Stimulated activated naive CD8-positive, alpha-beta T cell treated with anti-CD3 and anti-CD28 coated beads, Interleukin-15, amount 100 ng/mL, for 72 hours (primary cell): ENCODE measurements at regions not wholly inside any gene's neighbourhood (a gene's known extent, or its start where the extent isn't known, plus 50 kb on each side); places are given as distances from the start of the nearest gene placed in this dataset.
A peak's percentile ranks its signal among the peaks of the same experiment; 100 is the strongest.
"Not testable (repeated sequence)": the region's sequence is repeated elsewhere in the genome, so short reads cannot be mapped to it uniquely, and the experiment has no call there.

Source experiments
- ATAC-seq: fragments of 150-1000 bp; cut with Tn5 transposase; 2 replicates; pipeline ENCODE4 v1.10.0; 2021; ENCODE audit warnings: mild to moderate bottlenecking, moderate library complexity
- DNase-seq, 2 donors: peaks; one replicate each; pipeline ENCODE4 v3.0.0; 2021 to 2022
- H3K27ac Mint-ChIP-seq, 2 donors: one replicate each; pipeline ENCODE4 v1.8.0; 2022; ENCODE audit warnings: mild to moderate bottlenecking in 2 of 2, mixed read lengths in 2 of 2, moderate library complexity in 2 of 2
- H3K27me3 Mint-ChIP-seq: one replicate; pipeline ENCODE4 v1.8.0; 2022; ENCODE audit warnings: mixed read lengths
- H3K4me1 Mint-ChIP-seq: one replicate; pipeline ENCODE4 v1.8.0; 2022; ENCODE audit warnings: mild to moderate bottlenecking, mixed read lengths
- H3K4me3 Mint-ChIP-seq, 2 donors: one replicate each; pipeline ENCODE4 v1.8.0; 2022; ENCODE audit warnings: mild to moderate bottlenecking in 2 of 2, mixed read lengths in 2 of 2, moderate library complexity in 1 of 2
- H3K9me3 Mint-ChIP-seq, 2 donors: one replicate each; pipeline ENCODE4 v1.8.0; 2022; ENCODE audit warnings: mixed read lengths in 2 of 2

DNA sequence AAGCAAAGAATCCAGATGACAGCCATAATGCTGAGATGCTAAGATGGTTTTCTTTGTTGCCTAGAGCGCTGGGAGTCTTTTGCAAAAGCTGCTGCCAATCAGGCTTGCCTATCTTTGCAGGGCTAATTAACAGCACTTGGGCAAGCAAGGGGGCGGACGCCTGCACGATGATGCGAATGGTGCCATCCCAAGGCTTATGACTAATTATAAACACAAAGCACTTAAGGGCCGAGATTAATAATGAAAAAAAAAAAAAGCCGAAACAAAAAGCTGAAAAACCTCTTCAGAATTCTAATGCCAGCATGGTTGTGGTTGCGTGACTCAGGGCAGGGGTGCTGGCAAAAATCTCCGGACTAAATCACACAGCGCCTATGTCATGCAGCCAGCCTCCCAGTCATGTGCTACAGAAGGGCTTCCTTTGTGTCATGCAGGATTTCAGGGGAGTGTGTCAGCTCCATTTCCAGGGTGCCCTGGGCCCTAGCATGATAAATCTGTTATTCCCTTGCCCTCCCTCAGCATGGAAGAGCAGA is 185.0 kb upstream of the ANKRD28 start:
- no peaks in the 10 kb centered on the region for H3K27me3 Mint-ChIP-seq
- H3K4me3 Mint-ChIP-seq = no peak overlapping the region
- no peak overlapping the region for H3K27ac Mint-ChIP-seq
- H3K4me1 Mint-ChIP-seq = no peaks in the 10 kb centered on the region
- H3K9me3 Mint-ChIP-seq = peaks cover 4 to 24% of the 10 kb centered on the region in 2 donors
- DNase-seq (no peak), ATAC-seq (no peak)

DNA sequence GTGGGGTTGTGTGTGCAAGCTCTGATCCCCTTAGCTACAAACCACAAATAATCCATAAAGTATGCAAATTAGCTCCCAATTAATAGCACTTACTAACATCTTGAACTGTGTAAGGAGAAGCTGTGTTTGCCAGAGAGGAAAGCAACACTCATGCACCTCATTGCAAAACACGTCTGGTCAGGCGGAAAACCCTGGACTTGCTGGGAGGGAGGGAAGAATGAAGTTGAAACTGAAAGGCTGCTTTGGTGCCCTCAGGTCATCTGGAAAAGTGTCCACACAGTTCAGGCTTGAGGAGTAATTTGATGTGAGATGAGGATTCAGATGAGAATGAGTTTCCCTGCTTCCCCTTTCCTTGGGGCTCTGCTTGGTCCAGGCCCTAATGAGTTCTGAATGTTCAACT is 185.5 kb upstream of the ANKRD28 start:
- no peaks in the 10 kb centered on the region for H3K27me3 Mint-ChIP-seq
- no peak overlapping the region for H3K4me3 Mint-ChIP-seq
- H3K4me1 Mint-ChIP-seq = no peaks in the 10 kb centered on the region
- no peak overlapping the region for H3K27ac Mint-ChIP-seq
- ATAC-seq = no peak
- no peak for DNase-seq
- peaks cover 4 to 24% of the 10 kb centered on the region in 2 donors for H3K9me3 Mint-ChIP-seq

DNA sequence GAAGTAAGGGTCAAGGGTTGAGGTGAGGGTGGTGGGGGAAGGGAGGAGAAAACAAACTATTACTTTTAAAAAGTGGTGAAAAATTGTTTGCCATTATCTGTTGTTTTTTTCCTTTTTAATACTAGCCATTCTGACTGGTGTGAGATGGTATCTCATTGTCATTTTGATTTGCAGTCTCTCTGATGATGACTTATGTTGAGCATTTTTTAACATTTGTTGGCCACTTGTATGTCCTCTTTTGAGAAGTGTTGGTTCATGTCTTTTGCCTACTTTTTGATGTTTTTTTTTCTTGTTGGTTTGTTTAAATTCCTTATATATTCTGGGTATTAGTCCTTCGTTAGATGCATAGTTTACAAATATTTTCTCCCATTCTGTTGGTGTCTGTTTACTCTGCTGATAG is 185.9 kb upstream of the ANKRD28 start:
- ATAC-seq = no peak
- no peak for DNase-seq
- Mint-ChIP-seq H3K9me3 (peaks cover 8 to 29% of the 10 kb centered on the region in 2 donors), H3K4me1 (no peaks in the 10 kb centered on the region), H3K4me3 (no peak overlapping the region), H3K27ac (no peak overlapping the region), H3K27me3 (no peaks in the 10 kb centered on the region)

DNA sequence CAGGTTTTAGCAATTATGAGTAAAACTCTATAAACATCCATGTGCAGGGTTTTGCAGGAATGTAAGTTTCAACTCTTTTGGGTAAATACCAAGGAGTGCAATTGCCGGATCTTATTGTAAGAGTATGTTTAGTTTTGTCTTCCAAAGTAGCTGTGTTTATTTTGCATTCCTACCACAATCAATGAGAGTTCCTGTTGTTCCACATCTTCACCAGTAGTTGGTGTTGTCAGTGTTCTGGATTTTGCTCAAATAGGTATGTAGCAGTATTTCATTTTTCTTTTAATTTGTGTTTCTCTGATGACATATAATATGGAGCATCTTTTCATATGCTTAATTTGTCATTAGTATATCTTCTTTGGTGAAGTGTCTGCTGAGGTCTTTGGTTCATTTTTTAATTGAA is 185.1 kb upstream of the GALNT15 start:
- no peak for DNase-seq
- Mint-ChIP-seq H3K4me3 (no peak overlapping the region), H3K4me1 (no peaks in the 10 kb centered on the region), H3K9me3 (peaks cover 18 to 43% of the 10 kb centered on the region in 2 donors), H3K27me3 (no peaks in the 10 kb centered on the region), H3K27ac (no peak overlapping the region)
- no peak for ATAC-seq

DNA sequence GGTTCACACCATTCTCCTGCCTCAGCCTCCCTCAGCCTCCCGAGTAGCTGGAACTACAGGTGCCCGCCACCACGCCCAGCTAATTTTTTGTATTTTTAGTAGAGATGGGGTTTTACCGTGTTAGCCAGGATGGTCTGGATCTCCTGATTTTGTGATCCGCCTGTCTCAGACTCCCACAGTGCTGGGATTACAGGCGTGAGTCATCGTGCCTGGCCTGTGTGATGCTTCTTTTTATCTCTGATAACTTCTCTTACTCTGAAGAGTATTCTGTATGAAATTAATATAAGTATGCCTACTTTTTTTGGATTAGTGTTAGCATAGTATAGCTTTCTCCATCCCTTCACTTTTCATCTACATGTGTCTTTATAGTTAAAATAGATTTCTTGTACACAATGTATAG is 180.8 kb upstream of the GALNT15 start:
- not testable (repeated sequence) for H3K4me3 Mint-ChIP-seq, H3K4me1 Mint-ChIP-seq, H3K27ac Mint-ChIP-seq, DNase-seq, H3K27me3 Mint-ChIP-seq, ATAC-seq
- peaks cover 19 to 23% of the 10 kb centered on the region in 2 donors for H3K9me3 Mint-ChIP-seq

DNA sequence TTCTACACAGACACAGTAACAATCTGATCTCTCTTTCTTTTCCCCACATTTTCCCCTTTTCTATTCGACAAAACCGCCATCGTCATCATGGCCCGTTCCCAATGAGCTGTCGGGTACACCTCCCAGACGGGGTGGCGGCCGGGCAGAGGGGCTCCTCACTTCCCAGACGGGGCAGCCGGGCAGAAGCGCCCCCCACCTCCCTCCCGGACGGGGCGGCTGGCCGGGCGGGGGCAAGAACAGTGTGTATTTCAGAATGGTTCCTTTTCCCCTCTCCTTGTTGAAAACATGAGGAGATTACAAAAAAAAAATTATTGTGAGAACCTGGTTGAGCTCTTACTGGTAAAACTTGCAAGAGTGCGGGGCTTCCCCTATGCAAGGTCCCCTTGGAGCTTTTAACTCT is 178.0 kb upstream of the GALNT15 start:
- H3K27me3 Mint-ChIP-seq, ATAC-seq, H3K4me3 Mint-ChIP-seq, H3K27ac Mint-ChIP-seq, DNase-seq, H3K4me1 Mint-ChIP-seq: not testable (repeated sequence)
- peaks cover 16 to 19% of the 10 kb centered on the region in 2 donors for H3K9me3 Mint-ChIP-seq

DNA sequence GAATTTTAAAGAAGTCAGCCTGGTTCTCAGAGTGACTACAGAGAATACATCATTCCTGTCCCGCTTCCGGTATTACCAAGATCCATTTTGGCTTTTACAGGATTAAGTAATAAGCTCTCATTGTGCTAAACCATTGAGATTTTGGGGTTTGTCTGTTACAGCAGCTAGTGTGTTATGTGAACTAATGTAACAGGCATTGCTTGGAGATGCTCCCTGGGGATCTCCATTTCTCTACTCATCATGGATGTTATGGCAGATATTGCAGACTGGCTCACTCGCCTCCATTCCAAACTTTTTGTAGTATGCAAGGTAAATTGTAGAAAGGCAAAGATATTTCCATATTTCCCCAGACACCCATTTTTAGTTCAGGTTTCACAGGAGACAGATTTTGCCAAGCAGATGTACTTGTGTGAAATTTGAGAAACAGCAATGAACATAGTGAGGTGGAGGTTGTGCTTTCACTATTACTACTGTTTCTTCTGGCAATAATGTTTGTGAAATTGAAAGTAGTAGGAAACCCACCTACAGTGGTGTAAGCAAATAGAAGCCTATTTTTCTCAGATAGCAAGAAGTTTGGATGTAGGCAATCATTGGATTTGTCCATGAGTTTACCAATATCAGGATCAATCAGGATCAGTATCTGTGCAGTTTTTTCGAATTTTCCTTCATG is 177.1 kb upstream of the GALNT15 start:
- peaks cover 6% of the 10 kb centered on the region for H3K4me1 Mint-ChIP-seq
- H3K27ac Mint-ChIP-seq = no peak overlapping the region
- peaks cover 17 to 19% of the 10 kb centered on the region in 2 donors for H3K9me3 Mint-ChIP-seq
- DNase-seq (no peak), ATAC-seq (no peak)
- no peaks in the 10 kb centered on the region for H3K27me3 Mint-ChIP-seq
- H3K4me3 Mint-ChIP-seq = no peak overlapping the region

DNA sequence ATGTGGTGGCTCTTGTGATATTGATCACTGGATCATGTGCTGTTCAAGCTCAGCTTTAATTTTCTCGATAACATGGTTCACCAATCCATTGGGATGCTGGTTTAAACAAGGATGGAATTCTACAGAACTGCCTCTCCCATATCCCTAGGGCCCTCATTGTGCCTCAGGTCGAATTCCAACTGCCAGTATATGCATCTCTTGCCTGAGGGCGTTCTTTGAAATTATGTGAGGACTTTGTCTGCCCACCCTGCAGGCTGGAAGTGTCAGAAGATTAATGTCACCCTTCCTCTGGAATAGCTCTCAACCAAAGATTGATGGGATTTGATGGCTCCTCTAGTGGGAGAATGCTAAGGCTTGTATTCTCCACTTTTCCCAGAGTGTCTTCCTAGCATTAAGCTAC is 175.6 kb upstream of the GALNT15 start:
- DNase-seq = no peak
- Mint-ChIP-seq H3K4me1 (peaks cover 6% of the 10 kb centered on the region), H3K27me3 (no peaks in the 10 kb centered on the region), H3K4me3 (no peak overlapping the region), H3K27ac (peak overlapping the region in 1 of 2 donors; percentile 59), H3K9me3 (peaks cover 16 to 18% of the 10 kb centered on the region in 2 donors)
- ATAC-seq = no peak

DNA sequence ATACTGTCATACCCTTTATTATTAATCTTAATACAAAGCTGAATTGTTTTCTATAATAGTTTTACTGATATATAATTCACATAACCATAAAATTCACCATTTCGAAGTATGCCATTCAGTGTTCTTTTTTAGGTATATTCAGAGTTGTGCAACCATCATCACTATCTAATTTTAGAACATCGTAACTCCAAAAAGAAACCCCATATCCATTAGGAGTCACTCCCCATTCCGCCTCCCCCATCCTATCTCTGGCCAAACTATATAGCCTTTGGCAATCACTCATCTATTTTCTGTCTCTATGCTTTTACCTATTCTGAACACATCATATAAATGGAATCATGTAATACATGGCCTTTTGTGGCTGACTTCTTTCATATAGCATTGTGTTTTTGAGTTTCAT is 169.7 kb upstream of the GALNT15 start:
- no peaks in the 10 kb centered on the region for H3K4me1 Mint-ChIP-seq
- no peak for ATAC-seq
- H3K27ac Mint-ChIP-seq = no peak overlapping the region
- H3K4me3 Mint-ChIP-seq = no peak overlapping the region
- H3K27me3 Mint-ChIP-seq = peaks cover 7% of the 10 kb centered on the region
- DNase-seq = no peak
- peaks cover 20 to 22% of the 10 kb centered on the region in 2 donors for H3K9me3 Mint-ChIP-seq

DNA sequence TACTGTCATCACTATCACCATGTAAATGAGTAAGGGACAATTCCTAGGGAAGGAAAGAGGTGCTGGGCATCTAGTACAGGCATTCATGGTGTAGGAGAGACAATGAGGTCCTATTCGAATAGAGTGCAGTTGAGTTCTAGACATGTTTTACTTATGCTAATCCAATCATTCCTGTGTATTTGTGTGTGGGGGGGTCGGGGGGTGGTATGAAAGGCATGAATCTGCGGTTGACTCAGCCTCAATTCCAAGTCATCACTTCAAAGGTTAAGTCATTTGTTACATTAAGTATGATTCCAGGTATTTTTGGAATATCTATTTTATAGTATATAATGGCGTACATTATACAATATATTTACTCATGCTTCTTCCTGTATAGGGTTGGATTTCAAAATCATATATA is 163.1 kb upstream of the GALNT15 start:
- DNase-seq (no peak), ATAC-seq (no peak)
- Mint-ChIP-seq H3K4me3 (no peak overlapping the region), H3K27ac (no peak overlapping the region), H3K9me3 (peaks cover 12 to 14% of the 10 kb centered on the region in 2 donors), H3K4me1 (no peaks in the 10 kb centered on the region), H3K27me3 (peaks cover 7% of the 10 kb centered on the region)

DNA sequence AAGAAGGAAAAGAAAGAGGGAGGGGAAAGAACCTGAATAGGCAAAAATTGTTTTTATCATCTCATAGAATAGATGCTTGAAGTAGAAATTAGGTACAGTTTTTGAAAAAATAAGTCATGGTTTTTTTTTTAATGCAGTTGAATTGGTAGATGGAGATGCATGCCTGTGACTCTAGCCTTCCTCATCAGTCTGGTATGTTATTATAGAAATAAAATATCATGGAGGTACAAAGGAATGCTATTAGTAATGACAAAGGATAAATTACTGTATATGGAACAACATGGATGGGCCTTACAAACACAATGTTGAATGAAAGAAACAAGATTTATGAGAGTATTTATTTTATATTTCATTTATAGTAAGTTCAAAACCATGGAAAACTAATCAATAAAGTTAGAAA is 162.4 kb upstream of the GALNT15 start:
- ATAC-seq = no peak
- no peak overlapping the region for H3K4me3 Mint-ChIP-seq
- H3K4me1 Mint-ChIP-seq = no peaks in the 10 kb centered on the region
- no peak for DNase-seq
- no peak overlapping the region for H3K27ac Mint-ChIP-seq
- peaks cover 7% of the 10 kb centered on the region for H3K27me3 Mint-ChIP-seq
- H3K9me3 Mint-ChIP-seq = peaks cover 5 to 9% of the 10 kb centered on the region in 2 donors

DNA sequence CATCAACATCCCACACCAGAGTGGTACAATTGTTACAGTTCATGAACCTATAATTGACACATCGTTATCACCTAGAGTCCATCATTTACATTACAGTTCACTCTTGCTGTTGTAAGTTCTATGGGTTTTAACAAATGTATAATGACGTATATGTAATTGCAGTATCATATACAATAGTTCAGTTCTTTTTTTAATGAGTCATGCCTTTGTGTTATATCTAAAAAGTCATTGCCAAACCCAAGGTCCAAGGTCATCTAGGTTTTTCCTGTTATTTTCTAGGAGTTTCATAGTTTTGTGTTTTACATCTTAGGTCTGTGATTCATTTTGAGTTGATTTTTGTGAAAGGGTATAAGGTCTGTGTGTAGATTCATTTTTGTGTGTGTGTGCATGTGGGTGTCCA is 160.9 kb upstream of the GALNT15 start:
- no peaks in the 10 kb centered on the region for H3K27me3 Mint-ChIP-seq
- DNase-seq (no peak), ATAC-seq (no peak)
- no peak overlapping the region for H3K27ac Mint-ChIP-seq
- H3K4me3 Mint-ChIP-seq = no peak overlapping the region
- H3K4me1 Mint-ChIP-seq = no peaks in the 10 kb centered on the region
- H3K9me3 Mint-ChIP-seq = peaks cover 0 to 5% of the 10 kb centered on the region in 2 donors

DNA sequence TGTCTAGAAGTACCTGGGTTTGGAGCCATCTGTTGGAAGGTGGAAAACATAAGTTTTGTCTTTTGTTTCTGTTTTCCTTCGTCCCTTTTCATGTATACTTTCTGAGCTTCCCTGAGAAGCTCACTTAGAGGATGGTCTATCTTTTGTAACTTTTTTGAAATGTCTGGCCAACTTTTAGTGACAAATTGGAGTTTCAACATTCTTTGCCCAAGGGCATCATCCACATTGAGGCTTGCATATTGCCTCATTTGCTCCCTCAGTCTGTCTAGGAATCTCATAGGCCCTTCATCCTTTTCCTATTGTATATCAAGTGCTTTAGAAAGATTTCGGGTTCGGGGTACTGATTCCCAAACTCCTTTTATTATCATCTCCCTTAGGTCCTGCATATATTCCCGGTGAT is 152.7 kb upstream of the GALNT15 start:
- H3K4me3 Mint-ChIP-seq, H3K27ac Mint-ChIP-seq, H3K4me1 Mint-ChIP-seq, DNase-seq, H3K27me3 Mint-ChIP-seq, ATAC-seq, H3K9me3 Mint-ChIP-seq: not testable (repeated sequence)

DNA sequence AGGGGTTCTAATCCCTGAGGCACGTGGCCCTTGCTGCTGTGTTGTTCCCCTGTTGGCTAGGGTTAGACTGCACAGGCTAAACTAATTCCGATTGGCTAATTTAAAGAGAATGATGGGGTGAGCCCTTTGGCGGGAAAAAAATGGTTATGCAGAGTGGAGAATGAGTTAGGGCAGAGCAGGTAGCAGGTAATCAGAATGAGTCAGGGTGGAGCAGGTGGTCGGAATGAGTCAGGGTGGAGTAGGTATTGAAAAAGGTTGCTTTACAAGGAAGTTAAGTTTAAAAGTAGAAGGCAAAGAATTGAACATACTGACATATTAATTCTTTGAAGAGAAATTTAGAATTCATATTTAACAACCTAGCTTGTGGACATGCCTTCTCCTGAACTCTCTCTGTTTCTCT is 150.6 kb upstream of the GALNT15 start:
- ATAC-seq, H3K27me3 Mint-ChIP-seq, H3K27ac Mint-ChIP-seq, H3K4me1 Mint-ChIP-seq, H3K4me3 Mint-ChIP-seq, H3K9me3 Mint-ChIP-seq, DNase-seq: not testable (repeated sequence)

DNA sequence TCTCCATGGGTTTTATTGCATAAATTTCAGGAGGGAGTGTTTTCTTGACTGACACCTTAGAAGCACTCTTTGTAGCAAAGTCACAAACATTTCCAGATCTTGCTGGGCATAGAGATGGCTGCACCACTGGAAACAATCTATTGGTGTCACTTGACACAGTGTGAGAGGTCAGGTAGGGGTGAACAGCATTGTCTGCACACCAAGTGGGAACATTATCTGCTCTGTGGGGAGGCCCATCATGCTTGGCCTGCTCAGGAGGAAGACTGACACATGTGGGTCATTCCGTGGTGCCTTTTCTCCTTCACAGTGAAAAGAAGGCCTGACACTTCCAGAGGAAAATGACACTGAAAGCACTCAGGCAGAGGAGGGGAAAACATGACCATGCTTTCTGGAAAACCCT is 149.9 kb upstream of the GALNT15 start:
- ATAC-seq (no peak), DNase-seq (no peak)
- Mint-ChIP-seq H3K27ac (no peak overlapping the region), H3K9me3 (peaks cover 0 to 5% of the 10 kb centered on the region in 2 donors), H3K4me1 (no peaks in the 10 kb centered on the region), H3K27me3 (no peaks in the 10 kb centered on the region), H3K4me3 (no peak overlapping the region)

DNA sequence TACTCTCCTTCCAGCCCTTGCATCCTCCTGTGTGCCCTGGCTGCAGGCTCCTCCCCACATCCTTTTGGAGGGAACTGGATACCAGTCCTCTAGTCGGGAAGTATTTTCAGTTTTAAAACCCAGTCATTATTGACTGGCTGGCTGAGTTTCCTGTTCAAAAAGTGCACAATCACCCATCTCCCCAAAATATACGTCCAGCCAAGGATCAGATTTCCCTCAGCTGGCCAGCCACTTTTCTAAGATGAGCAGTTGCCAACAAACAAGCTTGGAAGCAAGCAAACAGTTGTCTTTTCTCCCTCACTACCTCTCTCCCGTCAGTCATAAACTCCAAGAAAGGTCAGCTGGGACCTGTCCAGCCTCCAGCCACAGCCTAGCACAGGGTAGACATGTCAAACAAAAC is 147.7 kb upstream of the GALNT15 start:
- ATAC-seq (no peak), DNase-seq (no peak)
- no peak overlapping the region for H3K4me3 Mint-ChIP-seq
- peaks cover 0 to 5% of the 10 kb centered on the region in 2 donors for H3K9me3 Mint-ChIP-seq
- H3K27me3 Mint-ChIP-seq = no peaks in the 10 kb centered on the region
- H3K27ac Mint-ChIP-seq = no peak overlapping the region
- no peaks in the 10 kb centered on the region for H3K4me1 Mint-ChIP-seq

DNA sequence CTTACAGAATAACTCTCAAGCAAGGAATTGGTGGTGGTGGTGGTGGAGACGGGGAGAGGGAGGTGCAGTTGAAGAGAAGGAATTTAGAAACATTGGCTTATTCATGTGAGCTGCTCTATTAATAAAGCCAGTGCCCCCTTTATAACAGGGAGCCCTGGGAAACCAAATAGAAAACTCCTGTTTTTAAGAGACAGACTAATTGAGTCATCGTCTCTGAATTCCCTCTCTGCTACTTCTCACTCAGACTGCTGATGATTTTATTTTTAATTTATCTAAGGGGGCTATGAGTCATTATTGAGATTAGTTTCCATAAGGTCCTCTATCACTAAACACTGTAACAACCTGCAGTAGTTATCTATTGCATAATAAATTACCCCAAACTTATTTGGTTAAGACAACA is 145.9 kb upstream of the GALNT15 start:
- H3K27ac Mint-ChIP-seq = no peak overlapping the region
- H3K4me3 Mint-ChIP-seq = no peak overlapping the region
- ATAC-seq (no peak), DNase-seq (no peak)
- no peaks in the 10 kb centered on the region for H3K4me1 Mint-ChIP-seq
- H3K9me3 Mint-ChIP-seq = peaks cover 0 to 4% of the 10 kb centered on the region in 2 donors
- H3K27me3 Mint-ChIP-seq = peaks cover 6% of the 10 kb centered on the region
